ENCODE measurements at regions not wholly inside any gene's neighbourhood (a gene's known extent, or its start where the extent isn't known, plus 50 kb on each side); places are given as distances from the start of the nearest gene placed in this dataset.

DNA sequence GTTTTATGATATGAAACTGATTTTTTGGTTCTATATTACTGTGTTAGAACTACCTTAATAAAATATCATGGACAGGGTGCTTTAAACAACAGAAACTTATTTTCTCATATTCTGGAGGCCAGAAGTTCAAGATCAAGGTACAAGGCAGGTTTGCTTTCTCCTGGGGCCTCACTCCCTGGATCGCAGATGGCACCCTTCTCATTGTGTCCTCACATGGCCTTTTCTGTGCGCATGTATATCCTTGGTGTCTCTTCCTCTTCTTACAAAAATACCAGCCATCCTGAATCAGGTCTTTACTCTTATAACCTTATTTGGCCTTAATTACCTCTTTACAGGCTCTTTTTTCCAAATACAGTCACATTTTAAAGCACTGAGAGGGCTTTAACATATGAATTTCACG lies 906.1 kb downstream of the CDH11 start:
- no peak for DNase-seq

- no peak for DNase-seq
These were observed 910.5 kb downstream of the CDH11 start for GRCh38 chr16:64211331-64211730.

DNA sequence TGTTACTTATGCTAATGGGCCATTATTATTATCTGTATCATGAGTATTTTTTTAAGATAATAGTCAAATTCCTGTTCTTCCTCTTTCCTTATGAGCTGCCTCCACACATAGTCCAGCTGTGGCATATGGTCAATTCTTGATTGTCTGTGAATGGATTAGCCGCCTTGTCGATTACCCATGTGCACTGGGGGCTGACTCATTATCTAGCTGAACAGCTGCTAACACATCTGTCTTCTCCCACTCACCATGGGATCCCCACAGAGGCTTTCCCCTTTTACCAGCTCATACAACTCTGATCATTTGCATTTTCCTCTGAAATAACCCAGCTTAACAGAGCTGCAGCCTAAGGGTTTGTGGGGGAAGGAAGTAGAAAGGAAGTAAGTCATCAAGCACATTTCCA lies 915.0 kb downstream of the CDH11 start:
- no peak for DNase-seq

DNA sequence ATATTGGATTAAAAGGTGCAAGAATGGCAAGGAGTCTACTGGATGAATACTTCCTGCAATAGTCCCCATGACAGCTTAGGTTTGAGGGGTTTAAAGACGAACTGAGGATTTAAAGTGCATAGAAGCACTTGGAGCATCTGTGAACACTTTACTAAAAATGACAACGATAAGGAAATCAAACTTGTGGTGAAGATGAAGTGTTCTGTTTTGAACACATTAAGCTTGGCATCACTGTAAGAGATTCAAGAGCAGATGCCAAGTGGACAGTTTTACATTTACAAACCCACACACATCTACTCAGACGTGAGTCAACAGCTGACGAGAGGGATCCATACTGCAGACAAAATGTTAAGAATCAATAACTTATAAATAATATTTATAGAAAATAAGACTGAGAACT lies 918.7 kb downstream of the CDH11 start:
- no peak for DNase-seq

- no peak for DNase-seq
These were observed 919.3 kb downstream of the CDH11 start for GRCh38 chr16:64202571-64202970.

DNA sequence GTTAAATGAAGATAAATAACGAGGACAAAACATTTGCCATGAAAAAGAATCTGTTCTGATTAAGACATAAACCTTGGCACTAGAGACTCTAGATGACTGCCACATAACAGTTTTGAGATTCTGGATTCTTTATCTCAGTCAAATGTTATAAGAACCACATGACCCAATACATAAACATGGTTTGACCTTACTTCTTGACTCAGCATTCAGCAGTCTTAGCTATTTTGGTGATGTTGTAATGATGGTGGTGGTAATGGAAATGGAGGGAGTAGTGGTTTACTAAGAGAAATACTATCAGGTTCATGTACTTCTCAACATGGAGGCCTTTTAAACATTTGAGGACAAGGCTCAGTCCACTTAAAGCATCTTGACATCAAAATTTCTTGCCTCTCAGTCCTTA lies 925.4 kb downstream of the CDH11 start:
- DNase-seq, result no peak

- DNase-seq, result no peak
These were observed 935.9 kb downstream of the CDH11 start for GRCh38 chr16:64185954-64186353.

- no peak for DNase-seq
These were observed 937.7 kb downstream of the CDH11 start for GRCh38 chr16:64184156-64184555.

GRCh38 chr16:64182985-64183384 lies 938.9 kb downstream of the CDH11 start:
- DNase-seq, result no peak

DNA sequence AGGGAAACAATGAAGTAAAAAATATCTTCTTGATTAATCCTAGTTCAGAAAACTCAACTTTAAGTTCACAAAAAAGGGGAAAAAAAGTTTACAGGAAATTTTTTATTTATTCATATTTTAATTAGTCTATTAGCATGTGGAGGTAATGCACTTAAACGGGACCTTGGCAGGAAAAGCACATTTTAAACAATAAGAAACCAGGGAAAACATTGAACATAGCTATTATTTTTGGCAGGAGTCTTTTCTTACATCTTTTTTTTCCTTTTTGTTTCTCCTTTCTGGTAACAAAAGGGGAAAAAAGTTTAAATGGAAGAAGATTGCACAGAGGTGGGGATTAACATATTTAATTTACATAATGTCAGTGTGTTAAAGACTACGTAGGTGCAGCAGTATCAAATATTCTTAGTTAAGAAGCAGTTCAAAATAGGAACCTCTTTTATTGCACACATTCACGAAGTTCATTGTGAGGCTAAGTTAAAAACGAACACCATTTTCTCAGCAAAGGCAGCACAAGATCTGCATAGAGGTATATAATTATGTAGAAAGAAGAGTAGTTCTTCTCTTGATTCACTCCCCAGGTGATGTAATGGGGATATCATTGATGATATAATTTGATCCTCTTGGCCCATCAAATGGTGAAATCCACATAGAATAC lies 940.5 kb downstream of the CDH11 start:
- DNase-seq, result no peak

- no peak for DNase-seq
These were observed 941.5 kb downstream of the CDH11 start for GRCh38 chr16:64180136-64180900.

DNA sequence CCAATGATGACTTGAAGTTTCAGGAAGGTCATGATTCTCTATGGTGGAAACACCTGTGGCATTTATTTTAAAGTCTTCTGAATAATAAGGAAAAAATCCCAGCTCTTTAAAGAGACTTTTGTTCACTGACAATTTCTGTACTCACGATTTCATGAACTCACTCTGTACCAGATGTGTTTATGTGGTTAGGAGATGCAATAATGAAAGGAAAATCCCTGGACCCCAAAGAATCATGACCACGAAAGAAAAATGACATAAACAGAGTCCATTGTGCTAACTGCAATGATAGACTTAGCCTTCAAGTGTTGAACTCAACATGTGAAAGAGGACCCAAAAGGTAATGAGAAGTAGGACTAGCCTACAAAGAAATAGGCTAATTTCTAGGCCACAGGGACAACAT lies 947.5 kb downstream of the CDH11 start:
- DNase-seq, result no peak

GRCh38 chr16:64172652-64173051 lies 949.2 kb downstream of the CDH11 start:
- DNase-seq, result no peak

DNA sequence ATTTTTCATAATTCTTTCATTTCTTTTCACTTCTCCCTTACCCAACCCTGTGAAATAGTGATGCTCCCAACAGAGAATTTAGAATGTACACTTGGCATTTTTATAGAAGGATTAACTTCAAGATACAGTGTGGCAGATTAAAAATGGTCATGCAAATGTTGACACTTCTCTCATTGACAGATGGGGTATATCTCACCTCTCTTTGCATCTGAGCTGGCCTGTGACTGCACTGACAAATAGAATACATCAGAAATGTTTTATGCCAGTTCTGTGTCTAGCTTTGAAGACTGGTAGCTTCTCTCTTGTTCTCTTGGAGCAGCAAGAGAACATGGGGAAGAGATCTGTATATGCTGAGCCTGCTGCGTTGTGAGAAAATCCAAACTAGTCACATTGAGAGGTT lies 949.6 kb downstream of the CDH11 start:
- DNase-seq, result no peak

DNA sequence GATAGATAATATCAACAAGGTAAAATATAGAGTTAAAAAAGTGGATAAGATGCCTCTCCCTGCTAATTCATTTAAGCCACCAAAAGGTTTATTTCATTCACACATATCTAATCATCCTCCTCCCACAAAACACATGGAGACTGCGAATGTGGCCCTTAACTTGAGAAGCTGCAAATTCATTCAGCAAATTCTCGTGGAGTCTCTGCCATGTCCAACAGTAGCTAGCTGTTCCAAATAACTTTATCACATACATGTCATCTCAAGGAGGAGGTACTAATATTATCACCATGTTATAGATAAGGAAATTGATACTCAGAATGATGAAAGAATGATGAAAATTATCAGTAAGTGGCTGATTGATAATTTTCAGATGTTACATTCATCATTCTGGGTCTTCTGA lies 950.2 kb downstream of the CDH11 start:
- no peak for DNase-seq

DNA sequence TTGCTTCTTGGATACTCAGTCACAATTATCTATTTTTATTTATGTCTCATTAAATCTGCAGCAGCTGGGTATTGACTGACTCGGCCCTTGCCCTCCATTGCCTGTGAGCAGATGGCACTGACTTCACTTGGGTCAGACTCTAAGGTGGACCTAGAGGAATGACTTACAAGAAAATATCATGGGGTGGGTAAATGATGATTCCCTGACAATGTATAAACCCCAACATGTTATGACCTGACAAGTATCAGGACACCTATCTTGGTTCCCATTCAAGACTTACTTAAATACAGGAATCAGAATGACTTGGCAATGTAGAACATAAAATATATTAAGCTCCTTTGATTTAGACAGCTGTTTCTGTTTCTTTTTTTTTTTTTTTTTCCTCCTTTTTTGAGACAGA lies 953.5 kb downstream of the CDH11 start:
- DNase-seq, result no peak

DNA sequence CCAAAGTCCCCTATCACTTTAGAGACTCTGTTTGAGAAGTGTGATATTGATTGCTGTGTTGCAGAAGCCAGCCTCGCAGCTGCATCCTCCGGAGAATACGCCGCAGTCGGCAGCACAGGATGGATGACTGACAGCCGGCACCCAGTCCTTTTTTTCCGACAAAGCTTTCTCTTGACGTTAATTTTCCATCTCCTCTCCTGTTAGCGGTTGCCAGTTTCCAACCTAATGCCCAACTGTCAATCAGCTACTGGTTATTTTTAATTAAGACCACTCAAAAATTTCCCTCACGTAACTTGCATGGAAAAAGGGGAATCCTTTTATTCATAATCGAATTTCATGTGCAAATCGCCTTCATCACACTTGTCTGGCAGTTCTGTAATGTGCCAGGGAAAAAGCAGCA lies 953.9 kb downstream of the CDH11 start:
- no peak for DNase-seq

GRCh38 chr16:64165368-64165767 lies 956.5 kb downstream of the CDH11 start:
- no peak for DNase-seq

- no peak for DNase-seq
These were observed 959.1 kb downstream of the CDH11 start for GRCh38 chr16:64162613-64163375.

DNA sequence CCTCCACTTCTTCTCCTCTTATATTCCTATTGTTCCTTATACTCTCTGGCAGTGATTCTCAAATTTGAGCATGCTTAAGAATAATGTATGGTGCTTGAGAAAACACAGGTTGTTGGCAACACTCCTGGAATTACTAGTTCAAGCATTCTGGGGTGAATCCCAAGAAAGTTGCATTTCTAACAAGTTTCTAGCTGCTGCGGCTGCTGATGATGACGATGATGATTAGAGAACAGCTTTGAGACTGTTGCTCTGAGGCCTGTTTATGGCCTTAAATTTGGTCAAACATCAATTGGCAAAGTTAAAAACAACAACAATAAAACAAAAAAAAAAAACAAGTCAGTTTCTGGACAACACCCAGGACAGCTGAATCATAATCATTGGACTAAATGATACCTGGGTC lies 961.9 kb downstream of the CDH11 start:
- DNase-seq, result no peak

DNA sequence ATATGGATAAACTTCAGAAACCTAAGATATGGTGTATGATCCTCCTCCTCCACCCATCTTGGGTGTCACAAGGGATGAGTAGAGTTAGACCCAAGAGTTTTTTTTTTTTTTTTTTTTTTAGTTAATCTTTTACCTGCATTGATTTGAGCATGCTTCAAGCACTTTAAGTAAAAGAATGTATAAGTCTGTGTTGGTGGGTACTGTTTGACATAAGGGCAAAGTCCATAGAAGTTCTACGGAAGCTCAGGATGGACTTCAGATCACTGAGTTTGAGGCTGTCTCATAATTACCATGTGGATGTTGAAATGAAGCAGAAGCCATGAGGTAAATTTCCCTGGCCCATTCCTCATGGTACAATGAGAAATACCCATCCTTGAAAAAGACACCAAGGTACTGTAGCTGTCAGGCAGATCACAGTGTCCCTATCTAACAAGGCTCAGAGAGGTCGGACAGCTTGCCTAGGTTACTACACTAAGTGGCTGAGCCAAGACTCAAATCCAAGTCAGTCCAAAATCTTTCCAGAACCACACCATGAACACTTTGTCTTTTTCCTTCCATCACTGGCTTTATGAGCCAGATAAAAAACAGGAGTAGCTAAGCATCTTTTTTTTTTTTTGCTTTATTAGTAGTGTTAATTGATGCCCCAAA lies 962.8 kb downstream of the CDH11 start:
- no peak for DNase-seq

GRCh38 chr16:64153718-64154117 lies 968.1 kb downstream of the CDH11 start:
- DNase-seq, result no peak

DNA sequence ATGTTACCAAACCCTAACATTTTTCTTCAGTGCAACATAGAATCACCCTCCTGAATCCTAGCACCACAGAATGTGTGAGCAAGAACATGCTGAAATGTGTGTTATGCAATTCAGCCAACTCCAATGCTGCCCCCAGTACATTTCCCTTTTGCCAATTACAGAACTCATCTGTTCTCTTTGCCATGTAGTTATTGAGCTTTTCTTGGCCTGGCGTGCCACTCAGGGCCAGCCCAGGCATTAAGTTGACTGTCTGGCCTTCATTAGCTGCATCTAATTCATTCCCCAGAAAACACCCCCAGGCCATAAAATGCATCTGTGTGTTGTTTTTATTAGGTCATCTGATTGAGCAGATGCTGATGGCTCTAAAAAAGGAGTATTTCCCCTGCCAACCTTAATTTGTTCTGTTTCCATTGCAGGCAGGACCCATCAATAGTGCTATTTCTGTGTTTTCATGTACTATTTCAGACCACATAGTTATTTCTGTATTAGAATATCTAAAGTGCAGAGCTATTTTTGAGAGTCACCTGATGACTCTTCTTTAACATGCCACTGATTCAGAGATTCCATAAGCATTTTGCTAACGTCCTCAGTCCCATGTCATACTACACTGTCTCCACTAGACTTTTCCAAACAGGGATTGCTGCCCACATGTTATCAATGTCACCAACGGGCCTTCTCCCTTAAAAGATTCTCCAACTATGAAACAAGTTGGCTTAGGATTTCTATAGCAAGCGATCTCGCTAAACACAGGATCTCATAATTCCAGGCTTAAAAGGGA lies 969.7 kb downstream of the CDH11 start:
- no peak for DNase-seq

Measured in activated CD4-positive, alpha-beta T cell treated with anti-CD3 and anti-CD28 coated beads, Interleukin-2, amount 50 U/mL, for 16 hours (primary cell).